ENCODE measurements at regions not wholly inside any gene's neighbourhood (a gene's known extent, or its start where the extent isn't known, plus 50 kb on each side); places are given as distances from the start of the nearest gene placed in this dataset.

DNA sequence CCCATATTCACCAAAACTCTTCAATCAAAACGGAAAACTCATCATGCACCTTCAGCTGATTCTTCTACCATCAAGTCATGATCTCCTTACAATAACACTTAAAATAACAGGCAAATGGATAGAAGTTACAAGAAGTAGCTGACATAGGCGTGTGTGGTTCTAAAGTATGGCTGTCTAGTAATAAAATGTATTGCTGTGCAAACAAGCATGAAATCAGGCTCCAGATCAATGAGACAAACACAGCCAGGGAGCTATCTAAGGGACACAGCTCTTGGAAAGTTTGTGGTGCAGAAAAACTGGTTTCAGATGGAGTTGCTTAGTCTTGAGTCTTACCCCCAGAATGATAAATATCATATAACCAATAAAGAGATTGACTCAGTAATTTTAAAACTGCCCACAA, 434.8 kb upstream of the NOX3 start:
- TF ChIP-seq, protein P1, sequence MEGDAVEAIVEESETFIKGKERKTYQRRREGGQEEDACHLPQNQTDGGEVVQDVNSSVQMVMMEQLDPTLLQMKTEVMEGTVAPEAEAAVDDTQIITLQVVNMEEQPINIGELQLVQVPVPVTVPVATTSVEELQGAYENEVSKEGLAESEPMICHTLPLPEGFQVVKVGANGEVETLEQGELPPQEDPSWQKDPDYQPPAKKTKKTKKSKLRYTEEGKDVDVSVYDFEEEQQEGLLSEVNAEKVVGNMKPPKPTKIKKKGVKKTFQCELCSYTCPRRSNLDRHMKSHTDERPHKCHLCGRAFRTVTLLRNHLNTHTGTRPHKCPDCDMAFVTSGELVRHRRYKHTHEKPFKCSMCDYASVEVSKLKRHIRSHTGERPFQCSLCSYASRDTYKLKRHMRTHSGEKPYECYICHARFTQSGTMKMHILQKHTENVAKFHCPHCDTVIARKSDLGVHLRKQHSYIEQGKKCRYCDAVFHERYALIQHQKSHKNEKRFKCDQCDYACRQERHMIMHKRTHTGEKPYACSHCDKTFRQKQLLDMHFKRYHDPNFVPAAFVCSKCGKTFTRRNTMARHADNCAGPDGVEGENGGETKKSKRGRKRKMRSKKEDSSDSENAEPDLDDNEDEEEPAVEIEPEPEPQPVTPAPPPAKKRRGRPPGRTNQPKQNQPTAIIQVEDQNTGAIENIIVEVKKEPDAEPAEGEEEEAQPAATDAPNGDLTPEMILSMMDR (IDR thresholded peaks at IDR 0.05), result no peak
- TF ChIP-seq POLR2A (IDR thresholded peaks at IDR 0.05), result no peak
